ENCODE measurements at regions not wholly inside any gene's neighbourhood (a gene's known extent, or its start where the extent isn't known, plus 50 kb on each side); places are given as distances from the start of the nearest gene placed in this dataset.

GRCh38 chr4:152114562-152114961, 353.8 kb upstream of the GATB start:
- ChIA-PET POLR2A (ENCODE audit: low non-redundant PET) (no interaction called here), CTCF (no interaction called here)
- no peak for TF ChIP-seq CTCF (conservative IDR thresholded peaks at IDR 0.05; ENCODE audit: low read depth)
- no peak overlapping the region for H3K27ac ChIP-seq
- DNase-seq (ENCODE audit: low spot score), result no peak

DNA sequence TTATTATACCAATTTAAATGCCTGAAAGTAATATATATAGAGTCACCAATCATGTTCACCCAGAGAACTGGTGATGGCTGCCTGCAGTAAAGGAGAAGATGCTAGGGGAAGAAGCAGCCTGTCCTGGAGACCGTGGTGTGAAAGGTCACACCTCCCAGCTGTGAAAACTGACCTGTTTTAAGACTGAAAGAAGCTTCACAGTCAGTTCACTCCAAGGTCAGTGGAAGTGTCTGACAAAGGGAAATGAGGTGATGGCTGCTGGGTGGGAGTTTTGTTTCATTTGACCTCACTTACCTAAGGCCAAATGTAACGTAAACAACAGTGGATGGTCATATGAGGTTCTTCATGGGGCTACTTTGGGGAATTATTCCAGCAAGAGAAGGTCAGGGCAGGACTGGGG, 352.1 kb upstream of the GATB start:
- no peak for DNase-seq (ENCODE audit: low spot score)
- ChIA-PET POLR2A (ENCODE audit: low non-redundant PET) (no interaction called here), CTCF (no interaction called here)
- H3K27ac ChIP-seq, result no peak overlapping the region
- TF ChIP-seq CTCF (conservative IDR thresholded peaks at IDR 0.05; ENCODE audit: low read depth), result no peak

- CTCF ChIA-PET, result no interaction called here
- no peak for DNase-seq (ENCODE audit: low spot score)
These were observed 351.4 kb upstream of the GATB start for GRCh38 chr4:152112190-152112589.

DNA sequence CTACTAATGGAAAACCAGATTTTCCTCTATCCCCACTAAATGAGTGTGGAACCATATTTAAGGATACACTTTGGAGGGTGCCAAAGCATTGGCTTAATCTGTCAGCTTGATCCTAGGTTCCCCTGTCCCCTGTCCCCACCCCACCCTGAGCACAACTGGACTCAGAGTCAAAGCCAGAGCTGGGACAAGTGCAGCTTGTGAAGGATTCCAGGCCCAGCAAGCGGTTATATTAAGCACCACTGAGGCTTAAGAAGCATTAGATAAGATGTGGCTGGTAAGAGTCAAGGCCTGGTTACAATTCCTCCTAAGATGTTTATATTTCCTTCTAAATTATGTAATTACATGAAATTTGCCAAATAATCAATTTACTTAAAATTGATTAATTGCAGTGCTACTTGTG, 350.0 kb upstream of the GATB start:
- POLR2A ChIA-PET (ENCODE audit: low non-redundant PET), result no interaction called here

More at GRCh38 chr4:152112190-152112589, 351.4 kb upstream of the GATB start:
- POLR2A ChIA-PET (ENCODE audit: low non-redundant PET), result no interaction called here
- no peak for TF ChIP-seq CTCF (conservative IDR thresholded peaks at IDR 0.05; ENCODE audit: low read depth)
- H3K27ac ChIP-seq, result no peak overlapping the region

GRCh38 chr4:152109531-152110509, 349.0 kb upstream of the GATB start:
- DNase-seq (ENCODE audit: low spot score), result no peak
- TF ChIP-seq CTCF (conservative IDR thresholded peaks at IDR 0.05; ENCODE audit: low read depth), result no peak
- CTCF ChIA-PET, result no interaction called here
- POLR2A ChIA-PET (ENCODE audit: low non-redundant PET), result no interaction called here
- no peak overlapping the region for H3K27ac ChIP-seq

More for the DNA sequence above, 350.0 kb upstream of the GATB start:
- CTCF ChIA-PET, result no interaction called here
- no peak for DNase-seq (ENCODE audit: low spot score)
- no peak overlapping the region for H3K27ac ChIP-seq
- no peak for TF ChIP-seq CTCF (conservative IDR thresholded peaks at IDR 0.05; ENCODE audit: low read depth)

GRCh38 chr4:152107736-152108500, 347.1 kb upstream of the GATB start:
- ChIA-PET POLR2A (ENCODE audit: low non-redundant PET) (no interaction called here), CTCF (interaction anchor here (0.6 kb wide), 1 partner anchor 330 kb away, joined by 3 read pairs; no protein-coding TSS in a partner anchor)

More at GRCh38 chr4:152107736-152108500, 347.1 kb upstream of the GATB start:
- H3K27ac ChIP-seq, result no peak overlapping the region
- no peak for DNase-seq (ENCODE audit: low spot score)
- no peak for TF ChIP-seq CTCF (conservative IDR thresholded peaks at IDR 0.05; ENCODE audit: low read depth)
